ENCODE measurements at regions not wholly inside any gene's neighbourhood (a gene's known extent, or its start where the extent isn't known, plus 50 kb on each side); places are given as distances from the start of the nearest gene placed in this dataset.

GRCh38 chr4:164482758-164483157 lies 271.2 kb upstream of the SMIM31 start:
- TF ChIP-seq EZH2phosphoT487 (IDR thresholded peaks at IDR 0.05; ENCODE audit: insufficient read depth, low read depth): no peak
- TF ChIP-seq EZH2 (IDR thresholded peaks at IDR 0.05; ENCODE audit: insufficient read depth, poor library complexity, severe bottlenecking): no peak

All from GM23248 (cell line).